KMS-11 (cell line): ENCODE measurements at regions not wholly inside any gene's neighbourhood (a gene's known extent, or its start where the extent isn't known, plus 50 kb on each side); places are given as distances from the start of the nearest gene placed in this dataset.

Experiments used
- H2AFZ ChIP-seq: fragments of 200-600 bp; sonication (generic); 2 replicates; pipeline ENCODE4 v1.6.1; 2016; ENCODE audit warnings: antibody characterized with exemption, mixed run types, low read depth
- H3K27ac ChIP-seq: fragments of 200-600 bp; sonication (generic); 2 replicates; pipeline ENCODE4 v1.6.1; 2016; ENCODE audit warnings: mild to moderate bottlenecking, mixed run types
- H3K27me3 ChIP-seq: fragments of 200-600 bp; sonication (generic); 2 replicates; pipeline ENCODE4 v1.6.1; 2017; ENCODE audit warnings: mild to moderate bottlenecking, low read depth, mixed run types, moderate library complexity; ENCODE audit not compliant: insufficient read depth
- H3K36me3 ChIP-seq: fragments of 200-600 bp; sonication (generic); 2 replicates; pipeline ENCODE4 v1.6.1; 2017; ENCODE audit warnings: mild to moderate bottlenecking, mixed run types; ENCODE audit not compliant: insufficient read depth
- H3K4me1 ChIP-seq: fragments of 200-600 bp; sonication (generic); 2 replicates; pipeline ENCODE4 v1.6.1; 2016; ENCODE audit warnings: mild to moderate bottlenecking, low read depth, mixed run types; ENCODE audit not compliant: poor library complexity, severe bottlenecking
- H3K4me2 ChIP-seq: fragments of 200-600 bp; sonication (generic); 2 replicates; pipeline ENCODE4 v1.7.0; 2016; ENCODE audit warnings: mild to moderate bottlenecking, mixed run types
- H3K4me3 ChIP-seq: fragments of 200-600 bp; sonication (generic); IDR thresholded peaks from 2 replicates; pipeline ENCODE4 v1.6.1; 2017; ENCODE audit warnings: low read depth, low read length, mixed read lengths; ENCODE audit not compliant: insufficient read depth
- H3K79me2 ChIP-seq: fragments of 200-600 bp; sonication (generic); 2 replicates; pipeline ENCODE4 v1.6.1; 2016; ENCODE audit warnings: low read depth, mixed run types; ENCODE audit not compliant: insufficient read depth
- H3K9ac ChIP-seq: fragments of 200-600 bp; sonication (generic); 2 replicates; pipeline ENCODE4 v1.6.1; 2016; ENCODE audit warnings: mild to moderate bottlenecking, mixed run types
- H4K20me1 ChIP-seq: fragments of 200-600 bp; sonication (generic); 2 replicates; pipeline ENCODE4 v1.6.1; 2016; ENCODE audit warnings: mild to moderate bottlenecking, mixed run types; ENCODE audit not compliant: insufficient read depth
- CTCF ChIP-seq: fragments of 200-600 bp; sonication (generic); conservative IDR thresholded peaks from 2 replicates; pipeline ENCODE4 v1.6.1; 2017; ENCODE audit warnings: low read depth, mild to moderate bottlenecking, antibody characterized with exemption, low read length, moderate library complexity, mixed read lengths

DNA sequence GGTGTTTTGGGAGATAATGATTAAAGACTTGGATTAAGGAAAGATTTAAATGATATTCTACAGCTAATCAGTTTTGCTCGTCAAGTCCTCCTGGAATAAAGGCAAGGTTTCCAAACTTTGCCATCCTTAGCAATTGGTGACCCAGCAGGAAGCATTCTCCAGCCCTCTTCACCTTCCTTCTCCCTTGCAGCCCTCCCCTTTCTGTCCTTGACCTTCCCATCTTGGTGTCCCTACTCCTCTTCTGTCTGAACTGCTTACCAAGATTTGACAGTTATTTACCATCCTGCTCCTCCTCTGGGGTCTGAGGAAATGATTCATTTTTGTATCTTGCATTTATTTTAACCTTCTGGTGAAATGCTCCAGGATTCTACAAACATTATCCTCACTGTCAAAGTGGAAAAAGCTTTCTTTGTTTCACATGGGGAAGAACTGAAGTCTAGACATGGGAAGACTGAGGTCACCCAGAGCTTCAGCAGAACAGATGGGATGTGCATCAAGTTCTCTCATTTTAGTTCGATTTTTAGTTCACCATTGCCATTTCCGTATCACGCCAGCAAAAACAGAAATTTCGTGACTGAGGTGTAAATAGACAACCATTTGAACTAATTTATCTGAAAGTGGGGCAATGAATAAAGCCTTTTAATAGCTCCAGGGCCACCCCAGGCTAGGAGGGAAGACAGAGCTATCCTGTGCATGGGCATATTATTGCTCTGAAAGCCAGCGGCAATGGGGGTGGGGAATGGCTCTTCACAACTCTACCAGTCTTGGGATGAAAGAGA lies 504.4 kb upstream of the PLXNA2 start:
- Histone ChIP-seq H3K4me2 (no peak overlapping the region), H3K4me1 (no peaks in the 10 kb centered on the region), H3K36me3 (no peaks in the 10 kb centered on the region), H4K20me1 (no peaks in the 10 kb centered on the region), H3K4me3 (no peak overlapping the region), H2AFZ (no peak overlapping the region), H3K9ac (no peak overlapping the region), H3K79me2 (no peaks in the 10 kb centered on the region), H3K27ac (no peak overlapping the region), H3K27me3 (no peaks in the 10 kb centered on the region)
- no peak for TF ChIP-seq CTCF

- H2AFZ ChIP-seq, result no peak overlapping the region
- no peak for TF ChIP-seq CTCF
- H3K9ac ChIP-seq, result no peak overlapping the region
- no peak overlapping the region for H3K4me3 ChIP-seq
- no peak overlapping the region for H3K4me2 ChIP-seq
- H3K79me2 ChIP-seq, result no peaks in the 10 kb centered on the region
- no peaks in the 10 kb centered on the region for H3K4me1 ChIP-seq
- H3K27ac ChIP-seq, result no peak overlapping the region
- no peaks in the 10 kb centered on the region for H3K36me3 ChIP-seq
- no peaks in the 10 kb centered on the region for H4K20me1 ChIP-seq
- H3K27me3 ChIP-seq, result no peaks in the 10 kb centered on the region
These were observed 512.3 kb upstream of the PLXNA2 start for GRCh38 chr1:208756339-208756981.

GRCh38 chr1:208757846-208758245 lies 513.7 kb upstream of the PLXNA2 start:
- Histone ChIP-seq H3K36me3 (no peaks in the 10 kb centered on the region), H3K27me3 (no peaks in the 10 kb centered on the region), H3K79me2 (no peaks in the 10 kb centered on the region), H3K4me2 (no peak overlapping the region), H3K9ac (no peak overlapping the region), H2AFZ (no peak overlapping the region), H4K20me1 (no peaks in the 10 kb centered on the region), H3K4me1 (no peaks in the 10 kb centered on the region), H3K4me3 (no peak overlapping the region), H3K27ac (no peak overlapping the region)
- TF ChIP-seq CTCF, result no peak

- Histone ChIP-seq H3K79me2 (no peaks in the 10 kb centered on the region), H2AFZ (no peak overlapping the region), H3K9ac (no peak overlapping the region), H3K4me1 (no peaks in the 10 kb centered on the region), H3K27ac (no peak overlapping the region), H3K4me3 (no peak overlapping the region), H4K20me1 (no peaks in the 10 kb centered on the region), H3K27me3 (no peaks in the 10 kb centered on the region), H3K36me3 (no peaks in the 10 kb centered on the region), H3K4me2 (no peak overlapping the region)
- no peak for TF ChIP-seq CTCF
These were observed 515.1 kb upstream of the PLXNA2 start for GRCh38 chr1:208759255-208759654.
